Ascending aorta (tissue), 2 donors: ENCODE measurements at regions not wholly inside any gene's neighbourhood (a gene's known extent, or its start where the extent isn't known, plus 50 kb on each side); places are given as distances from the start of the nearest gene placed in this dataset.

Experiments
- DNase-seq, 2 donors: peaks; one replicate each; pipeline ENCODE4 v3.0.0-alpha.2; 2019; ENCODE audit warnings: low spot score in 2 of 2
- H3K27ac ChIP-seq, 2 donors: fragments of 200-600 bp; sonication (generic); one replicate each; pipeline ENCODE4 v1.5.1; 2016 to 2017; ENCODE audit warnings: mild to moderate bottlenecking in 1 of 2
- H3K27me3 ChIP-seq: fragments of 200-600 bp; sonication (generic); one replicate; pipeline ENCODE4 v1.5.1; 2017
- H3K36me3 ChIP-seq, 2 donors: fragments of 200-600 bp; sonication (generic); one replicate each; pipeline ENCODE4 v1.5.1; 2016
- H3K4me1 ChIP-seq, 2 donors: fragments of 200-600 bp; sonication (generic); one replicate each; pipeline ENCODE4 v1.5.1; 2016 to 2017; ENCODE audit warnings: mild to moderate bottlenecking in 1 of 2
- H3K4me3 ChIP-seq, 2 donors: fragments of 200-600 bp; sonication (generic); one replicate each; pipeline ENCODE4 v1.5.1; 2016 to 2017; ENCODE audit warnings: mild to moderate bottlenecking in 1 of 2
- H3K9me3 ChIP-seq, 2 donors: fragments of 200-600 bp; sonication (generic); one replicate each; pipeline ENCODE4 v1.5.1; 2016
- intact Hi-C: fragments of 100-400 bp; cut with DNase I; formaldehyde crosslinking; loops from one replicate; pipeline ENCODE4 v1.15.1; 2023
- TF ChIP-seq, protein P1 (sequence below), 3 experiments: fragments of 200-600 bp in 2 of 3; fragments of 450-650 bp in 1 of 3; sonication (generic) in 2 of 3; IDR thresholded peaks; one replicate each; pipeline ENCODE4 v1.5.1; 2016 to 2019; ENCODE audit warnings: antibody characterized with exemption in 3 of 3, mild to moderate bottlenecking in 1 of 3, moderate library complexity in 1 of 3

DNA sequence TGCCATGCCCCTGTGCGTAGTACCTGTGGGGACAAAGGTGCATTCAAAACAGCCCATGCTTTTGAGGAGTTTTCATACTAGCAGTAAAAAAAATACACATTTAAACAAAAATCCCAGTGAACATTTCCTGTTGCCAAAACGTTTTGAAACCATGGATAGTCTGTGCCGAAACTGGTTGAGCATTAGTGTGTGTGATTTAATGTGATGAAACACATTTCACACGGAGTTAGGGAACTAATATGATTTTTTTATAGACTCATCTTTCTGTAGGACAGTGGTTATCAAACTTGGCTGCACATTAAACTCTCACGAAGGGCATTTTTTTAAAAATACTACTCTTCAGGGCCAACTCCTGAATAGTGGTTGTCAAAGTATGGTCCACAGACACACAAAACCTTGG lies 111.8 kb upstream of the CREB5 start:
- no peaks in the 10 kb centered on the region for H3K9me3 ChIP-seq
- no peaks in the 10 kb centered on the region for H3K4me1 ChIP-seq
- TF ChIP-seq, protein P1, sequence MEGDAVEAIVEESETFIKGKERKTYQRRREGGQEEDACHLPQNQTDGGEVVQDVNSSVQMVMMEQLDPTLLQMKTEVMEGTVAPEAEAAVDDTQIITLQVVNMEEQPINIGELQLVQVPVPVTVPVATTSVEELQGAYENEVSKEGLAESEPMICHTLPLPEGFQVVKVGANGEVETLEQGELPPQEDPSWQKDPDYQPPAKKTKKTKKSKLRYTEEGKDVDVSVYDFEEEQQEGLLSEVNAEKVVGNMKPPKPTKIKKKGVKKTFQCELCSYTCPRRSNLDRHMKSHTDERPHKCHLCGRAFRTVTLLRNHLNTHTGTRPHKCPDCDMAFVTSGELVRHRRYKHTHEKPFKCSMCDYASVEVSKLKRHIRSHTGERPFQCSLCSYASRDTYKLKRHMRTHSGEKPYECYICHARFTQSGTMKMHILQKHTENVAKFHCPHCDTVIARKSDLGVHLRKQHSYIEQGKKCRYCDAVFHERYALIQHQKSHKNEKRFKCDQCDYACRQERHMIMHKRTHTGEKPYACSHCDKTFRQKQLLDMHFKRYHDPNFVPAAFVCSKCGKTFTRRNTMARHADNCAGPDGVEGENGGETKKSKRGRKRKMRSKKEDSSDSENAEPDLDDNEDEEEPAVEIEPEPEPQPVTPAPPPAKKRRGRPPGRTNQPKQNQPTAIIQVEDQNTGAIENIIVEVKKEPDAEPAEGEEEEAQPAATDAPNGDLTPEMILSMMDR (IDR thresholded peaks at IDR 0.05): no peak
- no peaks in the 10 kb centered on the region for H3K36me3 ChIP-seq
- intact Hi-C loops: no loop called here
- H3K4me3 ChIP-seq: no peak overlapping the region
- H3K27ac ChIP-seq: no peak overlapping the region
- no peak for DNase-seq
- no peaks in the 10 kb centered on the region for H3K27me3 ChIP-seq

DNA sequence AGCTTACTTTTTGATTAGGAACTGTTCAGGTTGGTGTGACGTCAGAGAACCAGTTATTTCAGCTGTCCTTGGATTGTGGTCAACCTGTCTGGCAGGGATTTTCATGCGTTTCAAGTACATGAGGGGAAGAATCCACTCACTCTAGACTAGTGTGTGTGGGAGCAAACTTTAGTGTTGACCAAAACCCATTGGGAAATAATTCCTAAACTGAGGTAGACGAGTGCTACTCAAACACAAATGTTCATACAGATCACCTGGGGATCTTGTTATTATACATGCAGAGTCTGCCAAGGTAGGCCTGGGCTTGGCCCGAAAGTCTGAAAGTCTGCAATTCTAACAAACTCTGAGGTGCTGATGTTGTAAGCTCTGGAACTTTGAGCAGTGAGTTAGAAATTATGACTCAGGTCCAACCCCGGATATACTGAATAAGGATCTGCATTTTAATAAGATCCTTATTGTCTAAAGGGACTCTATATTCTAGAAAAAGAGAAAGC lies 111.1 kb upstream of the CREB5 start:
- DNase-seq: no peak
- no peaks in the 10 kb centered on the region for H3K36me3 ChIP-seq
- intact Hi-C loops: no loop called here
- no peak overlapping the region for H3K27ac ChIP-seq
- no peaks in the 10 kb centered on the region for H3K9me3 ChIP-seq
- no peaks in the 10 kb centered on the region for H3K27me3 ChIP-seq
- H3K4me3 ChIP-seq: no peak overlapping the region
- H3K4me1 ChIP-seq: no peaks in the 10 kb centered on the region
- TF ChIP-seq, protein P1 (IDR thresholded peaks at IDR 0.05): no peak

DNA sequence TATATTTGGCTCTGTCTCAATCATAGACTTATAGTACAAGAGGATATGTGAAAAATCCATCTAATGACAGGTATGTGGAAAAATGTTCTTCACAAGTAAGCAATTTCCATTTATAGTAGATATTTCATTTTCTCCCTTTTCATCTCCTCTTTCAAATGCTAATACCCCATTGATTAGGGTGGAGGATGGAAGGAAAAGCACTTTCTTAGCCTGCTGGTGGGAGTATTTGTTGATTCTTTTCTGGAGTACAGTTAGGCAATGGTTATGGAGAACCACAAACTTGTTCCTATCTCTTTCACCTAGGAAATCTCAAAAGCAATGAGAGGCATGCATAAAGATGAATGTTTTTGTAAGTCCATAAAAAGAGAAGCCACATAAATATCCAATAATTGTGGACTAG lies 108.0 kb upstream of the CREB5 start:
- no peak for DNase-seq
- Histone ChIP-seq H3K4me1 (no peaks in the 10 kb centered on the region), H3K27ac (no peak overlapping the region), H3K27me3 (no peaks in the 10 kb centered on the region), H3K36me3 (no peaks in the 10 kb centered on the region), H3K9me3 (no peaks in the 10 kb centered on the region), H3K4me3 (no peak overlapping the region)
- TF ChIP-seq, protein P1 (IDR thresholded peaks at IDR 0.05): no peak
- intact Hi-C loops: no loop called here

DNA sequence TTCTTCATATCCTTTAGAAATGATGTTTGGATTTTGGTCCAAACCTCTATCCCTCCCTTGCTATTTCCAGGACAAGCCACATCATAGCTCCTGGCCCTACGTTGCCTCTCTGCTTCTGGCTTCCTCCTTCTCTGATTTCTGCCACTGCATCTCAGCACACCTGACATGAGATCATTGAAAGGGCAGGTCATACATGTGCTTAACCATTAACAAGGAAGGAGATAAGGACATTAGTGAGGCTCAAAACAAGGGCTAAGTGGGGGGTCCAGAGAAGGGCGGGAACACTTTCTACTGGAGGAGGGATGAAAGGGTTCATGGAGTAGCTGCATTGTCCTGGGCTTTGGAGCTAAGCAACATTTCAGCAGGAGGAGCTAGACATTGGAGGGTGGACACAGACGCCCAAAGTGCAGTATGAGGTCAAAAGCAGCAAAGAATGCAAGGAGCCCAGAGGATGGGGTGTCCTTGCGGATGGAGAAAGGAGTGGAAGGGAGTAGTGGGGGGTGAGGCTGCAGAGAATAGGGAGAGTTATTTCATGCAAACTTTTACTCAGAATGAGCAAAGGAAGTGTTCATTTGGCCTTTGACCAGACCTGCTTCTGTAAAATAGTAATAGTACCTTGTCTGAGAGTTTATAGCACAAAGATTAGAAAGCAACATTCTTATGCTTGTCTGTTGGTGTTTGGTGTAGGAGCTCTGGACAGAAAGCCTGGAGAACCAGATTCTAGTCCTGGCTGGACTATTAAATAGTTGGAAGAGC lies 102.4 kb upstream of the CREB5 start:
- DNase-seq: no peak
- Histone ChIP-seq H3K9me3 (no peaks in the 10 kb centered on the region), H3K27ac (no peak overlapping the region), H3K36me3 (no peaks in the 10 kb centered on the region), H3K4me1 (no peaks in the 10 kb centered on the region), H3K27me3 (no peaks in the 10 kb centered on the region), H3K4me3 (no peak overlapping the region)
- intact Hi-C loops: no loop called here
- TF ChIP-seq, protein P1 (IDR thresholded peaks at IDR 0.05): no peak

DNA sequence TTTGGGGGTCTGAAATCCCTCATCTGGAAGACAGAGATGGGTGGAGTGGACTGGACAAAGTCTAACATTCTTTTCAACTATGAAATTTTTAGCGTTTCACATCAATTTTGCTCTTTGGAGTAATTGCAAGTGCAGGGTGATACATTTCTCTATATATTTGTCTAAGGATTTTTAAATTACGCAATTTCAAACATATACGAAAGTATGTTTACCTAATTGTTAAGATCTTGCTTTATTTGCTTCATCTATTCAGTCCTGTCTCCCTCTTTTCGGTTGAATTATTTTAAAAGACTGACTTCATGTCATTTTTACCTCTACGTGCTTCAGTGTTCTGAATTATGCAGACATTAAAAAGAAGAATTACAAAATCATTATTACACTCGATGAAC lies 101.9 kb upstream of the CREB5 start:
- intact Hi-C loops: no loop called here
- TF ChIP-seq, protein P1 (IDR thresholded peaks at IDR 0.05): no peak

More for the DNA sequence above, 101.9 kb upstream of the CREB5 start:
- Histone ChIP-seq H3K27ac (no peak overlapping the region), H3K4me3 (no peak overlapping the region), H3K27me3 (no peaks in the 10 kb centered on the region), H3K4me1 (no peaks in the 10 kb centered on the region), H3K9me3 (no peaks in the 10 kb centered on the region), H3K36me3 (no peaks in the 10 kb centered on the region)
- no peak for DNase-seq
